ENCODE measurements at regions not wholly inside any gene's neighbourhood (a gene's known extent, or its start where the extent isn't known, plus 50 kb on each side); places are given as distances from the start of the nearest gene placed in this dataset.

DNA sequence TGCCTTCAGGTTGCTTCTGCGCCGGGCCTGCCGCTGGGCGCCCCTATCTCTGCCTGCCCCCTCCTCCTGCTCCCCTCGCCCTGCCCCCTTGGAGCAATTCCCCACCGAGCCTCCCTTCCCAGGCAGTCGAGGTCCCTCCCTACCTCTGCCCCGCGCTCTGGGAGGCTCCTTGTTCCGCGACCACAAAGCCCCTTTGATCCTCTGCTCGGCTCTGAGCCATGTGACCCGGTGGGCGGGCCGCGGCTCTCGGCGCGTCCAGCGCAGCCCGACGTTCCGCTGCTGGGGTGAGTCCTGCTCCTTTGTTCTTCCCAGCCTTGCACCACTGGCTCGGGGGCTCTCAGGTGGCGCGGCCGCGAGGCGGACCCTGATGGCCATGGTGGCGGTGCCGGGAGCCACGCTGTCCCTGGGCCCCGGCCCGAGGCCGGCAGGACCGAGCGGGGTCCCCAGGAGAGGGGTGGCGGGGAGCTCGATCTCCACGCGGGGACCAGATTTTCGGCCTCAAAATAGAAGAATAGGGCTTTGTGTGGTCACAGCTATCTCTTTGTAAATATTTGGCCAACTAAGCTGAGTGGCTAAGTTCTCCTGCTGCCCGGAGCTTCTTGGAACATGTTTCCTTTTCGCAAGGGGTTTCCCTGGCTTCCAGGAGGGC lies 310.6 kb downstream of the SEC14L1 start:
- ATAC-seq = peak; percentile 10; the same call in 1 of the 2 replicates
- CTCF ChIA-PET = no interaction called here
- intact Hi-C loops (cut with micrococcal nuclease) = no loop called here

DNA sequence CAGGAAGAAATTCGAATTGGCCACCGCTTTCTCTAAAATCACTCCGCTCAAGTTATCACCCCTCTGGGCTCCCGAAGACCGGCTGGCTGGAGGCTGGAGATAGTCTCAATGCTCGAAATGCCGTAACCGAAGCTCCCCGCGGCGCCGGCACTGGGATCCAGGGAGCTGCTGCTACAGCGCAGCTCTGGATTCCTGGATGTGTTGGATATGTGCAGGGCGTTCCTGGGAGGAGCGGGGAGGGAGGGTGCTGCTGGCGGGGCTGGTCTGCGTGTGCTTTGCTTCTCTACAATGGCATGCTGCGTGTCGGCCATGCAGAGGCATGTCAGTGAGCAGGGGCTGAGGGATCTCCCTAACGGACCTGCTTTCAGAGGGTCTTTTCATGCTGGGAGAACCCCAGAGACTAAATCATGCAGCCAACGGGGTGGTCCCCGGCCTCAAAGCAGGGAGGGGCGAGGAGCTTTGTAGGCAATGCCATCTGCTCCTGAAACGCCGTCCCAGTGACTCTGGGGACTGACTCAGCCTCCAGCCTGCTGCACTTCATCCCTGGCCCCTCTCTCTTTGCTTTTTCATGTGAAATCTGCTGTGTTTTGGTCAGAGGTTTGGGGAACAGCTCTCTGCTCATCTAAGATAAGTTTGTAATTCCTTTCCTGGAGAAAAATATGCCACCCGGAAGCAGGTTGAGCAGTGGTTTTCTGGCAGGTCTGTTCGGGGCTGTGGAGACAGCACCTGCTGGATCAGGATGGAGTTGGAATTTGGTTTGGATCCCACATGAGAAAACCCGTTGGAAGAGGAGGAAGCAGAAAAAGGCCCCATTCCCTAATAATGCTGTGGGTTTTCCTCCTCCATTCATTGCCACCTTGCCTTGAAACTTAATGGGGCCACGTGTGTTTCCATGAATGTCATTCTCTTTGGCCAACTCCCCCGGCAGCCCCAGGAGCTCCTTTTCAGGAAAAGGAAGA lies 311.4 kb downstream of the SEC14L1 start:
- Histone ChIP-seq H3K9me3 (ENCODE audit: low read length) (no peaks in the 10 kb centered on the region), H3K27ac (ENCODE audit: low read length) (no peak overlapping the region), H3K4me1 (ENCODE audit: insufficient read depth, low read length) (peaks cover 19% of the 10 kb centered on the region), H2AFZ (ENCODE audit: low read length) (no peak overlapping the region), H3K36me3 (ENCODE audit: low read depth, low read length) (peaks cover 9% of the 10 kb centered on the region; the same call in 1 of the 2 replicates), H3K79me2 (ENCODE audit: low read length) (peaks cover 93% of the 10 kb centered on the region), H3K9me2 (replicated peaks; ENCODE audit: low read length) (no peaks in the 10 kb centered on the region), H4K20me1 (ENCODE audit: low read length) (peaks cover 35% of the 10 kb centered on the region; the same call in 1 of the 2 replicates), H3K4me3 (ENCODE audit: low read length) (no peak overlapping the region), H3K27me3 (ENCODE audit: low read length) (no peaks in the 10 kb centered on the region), H3F3A (ENCODE audit: low read length, unreplicated experiment) (no peaks in the 10 kb centered on the region), H3K9ac (ENCODE audit: low read length) (no peak overlapping the region), H3K4me2 (ENCODE audit: low read length) (no peak overlapping the region)
- no peak for DNase-seq
- ChIA-PET CTCF (no interaction called here), POLR2A (ENCODE audit: unreplicated experiment) (interaction anchor here (0.8 kb wide), 1 partner anchor 24 kb away, joined by 8 read pairs; no protein-coding TSS in a partner anchor)
- no TSS peak for BruUV-seq (replicated peaks)
- TF ChIP-seq EZH2phosphoT487 (IDR thresholded peaks at IDR 0.05; ENCODE audit: borderline replicate concordance, low read length) (no peak), EZH2 (IDR thresholded peaks at IDR 0.05; ENCODE audit: low read length, unreplicated experiment) (no peak)
- TF ChIP-seq, protein P1, sequence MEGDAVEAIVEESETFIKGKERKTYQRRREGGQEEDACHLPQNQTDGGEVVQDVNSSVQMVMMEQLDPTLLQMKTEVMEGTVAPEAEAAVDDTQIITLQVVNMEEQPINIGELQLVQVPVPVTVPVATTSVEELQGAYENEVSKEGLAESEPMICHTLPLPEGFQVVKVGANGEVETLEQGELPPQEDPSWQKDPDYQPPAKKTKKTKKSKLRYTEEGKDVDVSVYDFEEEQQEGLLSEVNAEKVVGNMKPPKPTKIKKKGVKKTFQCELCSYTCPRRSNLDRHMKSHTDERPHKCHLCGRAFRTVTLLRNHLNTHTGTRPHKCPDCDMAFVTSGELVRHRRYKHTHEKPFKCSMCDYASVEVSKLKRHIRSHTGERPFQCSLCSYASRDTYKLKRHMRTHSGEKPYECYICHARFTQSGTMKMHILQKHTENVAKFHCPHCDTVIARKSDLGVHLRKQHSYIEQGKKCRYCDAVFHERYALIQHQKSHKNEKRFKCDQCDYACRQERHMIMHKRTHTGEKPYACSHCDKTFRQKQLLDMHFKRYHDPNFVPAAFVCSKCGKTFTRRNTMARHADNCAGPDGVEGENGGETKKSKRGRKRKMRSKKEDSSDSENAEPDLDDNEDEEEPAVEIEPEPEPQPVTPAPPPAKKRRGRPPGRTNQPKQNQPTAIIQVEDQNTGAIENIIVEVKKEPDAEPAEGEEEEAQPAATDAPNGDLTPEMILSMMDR (conservative IDR thresholded peaks at IDR 0.05; ENCODE audit: low read depth, low read length) = no peak
- intact Hi-C loops (cut with micrococcal nuclease) = no loop called here
- ATAC-seq = 0 out of 2 replicates have a peak, but pooled peaks have one; percentile 1

More for the DNA sequence above, 310.6 kb downstream of the SEC14L1 start:
- no peak for TF ChIP-seq EZH2 (IDR thresholded peaks at IDR 0.05; ENCODE audit: low read length, unreplicated experiment)
- TF ChIP-seq EZH2phosphoT487 (IDR thresholded peaks at IDR 0.05; ENCODE audit: borderline replicate concordance, low read length) = no peak
- TF ChIP-seq, protein P1 (conservative IDR thresholded peaks at IDR 0.05; ENCODE audit: low read depth, low read length) = no peak
- POLR2A ChIA-PET (ENCODE audit: unreplicated experiment) = no interaction called here
- Histone ChIP-seq H3K9me3 (ENCODE audit: low read length) (no peaks in the 10 kb centered on the region), H3F3A (ENCODE audit: low read length, unreplicated experiment) (no peaks in the 10 kb centered on the region), H3K9me2 (replicated peaks; ENCODE audit: low read length) (no peaks in the 10 kb centered on the region), H3K27ac (ENCODE audit: low read length) (no peak overlapping the region), H4K20me1 (ENCODE audit: low read length) (peaks cover 35% of the 10 kb centered on the region; the same call in 1 of the 2 replicates), H3K27me3 (ENCODE audit: low read length) (no peaks in the 10 kb centered on the region), H3K9ac (ENCODE audit: low read length) (no peak overlapping the region), H3K4me1 (ENCODE audit: insufficient read depth, low read length) (peaks cover 19% of the 10 kb centered on the region), H2AFZ (ENCODE audit: low read length) (no peak overlapping the region), H3K4me3 (ENCODE audit: low read length) (no peak overlapping the region), H3K4me2 (ENCODE audit: low read length) (no peak overlapping the region), H3K36me3 (ENCODE audit: low read depth, low read length) (peaks cover 9% of the 10 kb centered on the region; the same call in 1 of the 2 replicates), H3K79me2 (ENCODE audit: low read length) (peaks cover 92% of the 10 kb centered on the region)
- no peak for DNase-seq
- BruUV-seq (replicated peaks) = no TSS peak

Measured in PC-3 (cell line).